ENCODE measurements at regions not wholly inside any gene's neighbourhood (a gene's known extent, or its start where the extent isn't known, plus 50 kb on each side); places are given as distances from the start of the nearest gene placed in this dataset.

GRCh38 chrX:13898083-13898482 lies 81.2 kb upstream of the GPM6B start:
- no peak for TF ChIP-seq CTCF (IDR thresholded peaks at IDR 0.05; ENCODE audit: low read depth, low read length, poor library complexity, severe bottlenecking)
- no peak for TF ChIP-seq EZH2phosphoT487 (IDR thresholded peaks at IDR 0.05; ENCODE audit: borderline replicate concordance, low read length)
